HG03558 (cell line): ENCODE measurements at regions not wholly inside any gene's neighbourhood (a gene's known extent, or its start where the extent isn't known, plus 50 kb on each side); places are given as distances from the start of the nearest gene placed in this dataset.

Experiments used
- ATAC-seq: cut with Tn5 transposase; IDR thresholded peaks from one replicate; pipeline ENCODE4 v1.9.1; 2021; ENCODE audit warnings: moderate number of reproducible peaks; ENCODE audit not compliant: unreplicated experiment; ENCODE audit errors: extremely low read depth

DNA sequence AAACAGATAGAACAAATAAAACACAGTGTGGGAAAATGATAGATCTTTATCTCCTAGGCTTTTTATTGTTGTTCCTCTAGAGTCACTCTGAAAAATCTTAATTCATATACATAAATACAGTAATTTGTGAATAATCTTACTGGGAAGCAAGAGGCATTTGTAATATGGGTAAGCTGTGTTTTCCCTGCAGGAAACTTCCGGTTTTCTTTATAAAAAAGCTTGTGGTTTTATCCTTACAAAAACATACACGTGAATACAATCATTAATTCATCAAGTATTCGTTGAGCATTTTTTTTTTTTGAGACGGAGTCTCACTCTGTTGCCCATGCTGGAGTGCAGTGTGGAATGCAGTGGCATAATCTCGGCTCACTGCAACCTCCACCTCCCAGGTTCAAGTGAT is 1312.8 kb upstream of the ZEB2 start:
- no peak for ATAC-seq

DNA sequence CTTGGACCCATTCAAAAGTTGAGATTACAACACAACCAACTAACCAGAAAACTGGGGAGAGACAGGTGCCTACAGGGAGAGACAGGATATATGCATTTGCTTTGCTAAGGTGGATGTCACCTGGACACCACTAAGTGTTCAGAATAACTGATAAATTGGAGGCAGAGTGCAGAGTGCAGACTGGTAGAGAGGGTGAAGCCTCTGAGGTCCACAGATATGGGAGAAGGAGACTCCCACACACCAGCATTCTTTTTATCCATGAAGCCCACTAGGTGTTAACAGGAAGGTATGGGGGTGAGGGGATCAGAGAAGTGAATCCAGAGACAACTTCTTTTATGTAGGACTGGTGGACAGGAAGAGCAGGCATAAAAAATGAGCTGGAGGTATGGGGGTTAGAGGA is 1310.0 kb upstream of the ZEB2 start:
- ATAC-seq, result no peak

DNA sequence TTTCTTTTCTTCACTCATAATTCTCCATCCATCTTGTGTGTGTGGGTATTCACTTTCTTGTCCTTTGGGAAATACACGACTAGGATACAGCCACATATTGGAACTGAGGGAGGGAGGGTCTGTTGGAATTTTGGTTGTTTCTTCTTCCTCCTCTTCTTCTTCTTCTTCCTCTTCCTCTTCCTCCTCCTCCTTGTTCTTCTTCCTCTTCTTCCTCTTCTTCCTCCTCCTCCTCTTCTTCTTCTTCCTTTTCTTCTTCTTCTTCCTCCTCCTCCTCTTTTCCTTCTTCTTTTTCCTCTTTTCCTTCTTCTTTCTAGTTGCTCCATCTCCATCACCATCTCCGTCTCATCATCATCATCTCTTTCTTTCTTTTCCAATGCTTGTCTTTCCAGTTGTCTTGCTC is 1307.3 kb upstream of the ZEB2 start:
- no peak for ATAC-seq

DNA sequence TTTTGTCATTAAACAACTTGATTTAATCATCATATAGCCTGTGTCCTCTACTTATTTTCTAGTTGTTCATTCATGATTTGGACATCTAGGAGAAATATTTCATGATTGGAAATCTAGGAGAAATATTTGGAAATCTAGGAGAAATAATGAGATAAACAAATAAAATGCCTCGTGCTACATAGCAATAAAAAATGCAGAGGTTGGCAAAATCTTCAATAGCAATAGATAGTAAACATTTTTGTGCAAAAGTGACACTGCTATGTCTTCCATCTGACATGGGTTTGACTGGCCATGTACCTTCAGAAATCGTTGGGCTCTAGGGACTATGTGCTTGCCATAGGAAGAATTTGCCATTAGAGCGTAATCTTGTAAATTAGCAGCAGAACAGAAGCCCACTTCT is 1304.5 kb upstream of the ZEB2 start:
- no peak for ATAC-seq

DNA sequence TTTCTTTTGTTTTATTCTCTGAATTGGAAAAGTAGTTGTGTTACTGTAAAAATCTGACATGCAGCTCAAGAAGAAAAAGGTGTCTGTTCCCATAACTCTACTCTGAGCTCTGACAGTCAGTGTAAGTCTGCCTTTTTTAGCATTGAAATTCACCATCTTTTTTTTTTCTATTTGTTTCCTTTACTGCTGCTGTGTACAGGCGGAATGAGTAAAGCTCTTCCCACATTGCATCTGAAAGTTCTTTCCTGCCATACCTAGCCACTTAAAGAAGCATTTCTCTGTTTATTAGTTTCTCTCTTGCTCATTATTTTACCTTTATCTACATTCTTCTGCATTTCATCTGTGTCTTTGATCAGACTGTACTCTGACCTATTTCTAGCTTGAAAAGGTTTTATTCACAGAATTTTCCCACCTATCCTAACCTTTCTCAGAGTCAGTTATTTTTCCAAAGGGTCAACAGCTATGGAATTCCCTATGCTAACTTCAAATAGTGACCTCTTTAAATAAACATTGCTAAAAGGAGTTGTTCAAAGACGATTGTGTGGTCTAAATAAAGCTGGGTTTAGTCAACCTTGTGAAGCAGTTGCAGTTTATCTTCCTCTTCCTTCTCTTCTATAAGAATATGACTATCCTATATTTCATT is 1303.1 kb upstream of the ZEB2 start:
- ATAC-seq, result no peak

DNA sequence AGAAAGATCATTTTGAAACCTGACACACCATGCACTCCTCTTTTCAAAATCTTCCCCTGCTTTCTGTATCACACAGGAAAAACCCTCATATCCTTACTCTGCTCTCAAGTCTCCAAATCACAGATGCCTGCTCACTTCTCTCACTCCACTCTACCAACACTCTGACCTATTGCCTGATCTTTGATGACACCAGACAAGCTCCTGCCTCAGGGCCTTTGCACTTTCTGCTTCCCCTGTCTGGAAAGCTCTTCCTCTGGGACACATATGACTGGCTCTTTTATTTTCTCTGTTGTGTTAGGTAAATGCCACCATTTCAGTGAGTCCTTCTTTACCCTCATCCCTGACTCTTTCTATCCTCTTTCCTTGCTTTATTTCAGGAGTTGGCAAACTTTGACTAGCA is 1300.7 kb upstream of the ZEB2 start:
- ATAC-seq, result no peak

DNA sequence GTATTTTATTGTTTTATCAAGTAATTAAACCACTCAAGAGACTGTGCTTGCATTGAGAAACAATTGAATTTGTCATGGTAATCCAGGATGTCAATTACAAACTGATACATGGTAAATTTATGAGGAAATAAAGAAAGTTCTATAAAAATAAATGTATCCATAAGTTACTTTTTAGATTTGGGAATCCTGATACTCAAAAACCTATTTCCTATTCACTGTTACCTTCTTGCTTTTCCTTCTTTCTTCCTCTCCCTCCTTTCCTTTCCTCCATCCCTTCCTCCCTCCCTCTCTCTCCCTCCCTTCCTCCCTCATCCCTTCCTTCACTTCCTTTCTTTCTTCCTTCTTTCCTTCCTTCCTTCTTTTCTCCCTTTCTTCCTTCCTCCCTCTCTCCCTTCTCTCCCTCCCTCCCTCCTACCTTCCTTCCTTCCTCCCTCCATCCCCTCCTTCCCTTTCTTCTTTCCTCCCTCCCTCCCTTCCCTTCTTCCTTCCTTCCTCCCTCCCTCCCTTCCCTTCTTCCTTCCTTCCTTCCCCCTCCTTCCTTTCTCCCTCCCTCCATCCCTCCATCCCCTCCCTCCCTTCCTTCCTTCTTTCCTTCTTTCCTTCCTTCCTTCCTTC is 1299.1 kb upstream of the ZEB2 start:
- ATAC-seq, result no peak

DNA sequence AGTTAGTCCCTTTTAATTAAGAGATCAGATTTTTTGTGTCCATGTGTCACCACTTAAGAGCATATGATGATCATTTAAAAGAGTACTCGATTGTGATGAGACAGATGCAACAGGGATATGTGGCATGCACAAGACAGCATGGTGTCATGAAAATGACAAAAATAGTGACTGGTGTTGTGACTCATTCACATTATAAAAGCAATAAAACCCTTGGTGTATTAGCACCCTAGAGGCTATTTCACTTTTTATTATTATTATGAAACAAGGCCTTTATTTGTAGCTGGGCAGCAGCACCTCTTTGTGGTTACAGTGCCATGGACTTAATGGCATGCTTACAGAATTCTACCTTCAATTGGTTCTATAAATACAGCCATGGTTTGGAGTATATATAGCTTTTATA is 1296.0 kb upstream of the ZEB2 start:
- ATAC-seq, result no peak

DNA sequence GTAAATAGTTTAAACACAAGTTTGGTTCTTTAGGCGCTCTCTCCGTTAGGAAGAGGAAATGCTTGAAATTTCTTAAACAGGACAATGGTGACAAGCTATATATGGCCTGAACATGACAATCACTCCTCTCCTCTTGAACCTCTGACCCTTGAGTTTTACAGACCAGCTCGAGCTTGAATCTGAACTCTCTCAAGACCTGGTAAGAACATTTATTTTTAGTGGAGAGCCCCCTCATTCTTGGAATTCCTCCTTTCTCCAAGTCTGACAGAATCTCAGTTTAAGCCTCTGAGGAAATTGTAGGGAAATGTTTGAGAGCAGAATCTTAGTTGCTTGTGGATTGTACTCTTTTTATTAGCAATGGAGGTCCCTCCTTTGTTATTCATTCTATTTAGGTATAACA is 1293.6 kb upstream of the ZEB2 start:
- no peak for ATAC-seq

DNA sequence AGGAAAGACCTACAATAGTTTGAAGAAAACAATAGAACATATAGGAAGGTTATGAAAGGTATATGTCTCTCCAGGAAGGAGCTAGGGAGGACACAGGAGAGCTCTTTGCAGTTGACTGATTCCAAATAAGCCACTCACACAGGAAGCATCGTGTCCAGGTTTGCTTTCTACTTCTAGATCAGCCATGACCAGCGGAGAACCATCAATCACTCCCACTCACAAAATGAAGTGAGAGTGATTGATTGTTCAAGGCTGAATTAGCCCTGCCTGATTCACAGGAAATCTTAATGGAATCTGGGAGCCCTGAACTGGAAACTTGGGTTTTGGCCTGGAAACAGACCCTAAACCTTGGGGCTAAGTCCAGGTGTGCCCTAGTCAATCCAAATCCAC is 1292.2 kb upstream of the ZEB2 start:
- ATAC-seq, result no peak

DNA sequence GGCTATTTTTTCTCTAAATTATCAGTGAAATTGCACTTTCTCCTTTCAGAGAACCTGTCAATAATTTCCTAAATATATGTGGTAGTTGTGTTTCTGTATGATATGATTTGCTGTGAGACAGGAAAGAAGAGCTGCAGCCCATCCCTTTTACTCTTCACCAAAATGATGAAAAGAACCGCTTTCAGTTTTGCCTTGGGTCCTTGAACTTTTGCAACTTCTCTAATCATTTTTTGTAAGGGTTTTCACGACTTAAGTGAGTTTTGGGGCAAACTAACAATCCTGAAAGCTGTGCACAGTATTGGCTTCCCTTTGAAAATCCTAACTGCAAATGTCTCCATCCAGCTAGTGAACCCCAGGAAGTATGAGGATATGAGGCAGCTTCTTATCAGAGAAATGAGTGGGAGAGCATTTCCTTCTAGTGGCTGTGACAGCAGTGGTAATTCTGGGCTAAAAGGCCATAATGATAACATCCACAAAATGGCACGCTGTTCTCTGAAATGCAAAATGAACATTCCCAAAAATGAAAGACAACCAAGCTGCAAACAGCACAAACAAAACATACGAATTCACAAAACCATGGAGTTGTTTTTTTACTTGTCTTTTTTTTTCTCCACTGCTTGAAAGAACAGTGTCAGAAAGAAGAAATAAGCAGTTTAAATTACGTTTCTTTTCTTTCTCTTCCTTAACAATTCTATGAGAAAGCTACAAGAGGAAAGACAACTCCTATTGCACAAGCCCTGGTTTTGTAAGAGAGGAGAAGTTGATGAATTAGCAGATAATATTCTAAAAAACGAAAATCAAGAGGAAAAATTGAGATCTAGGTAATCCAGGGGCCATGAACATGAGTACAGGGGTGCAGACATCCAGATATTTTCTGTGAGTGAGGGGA is 1291.6 kb upstream of the ZEB2 start:
- ATAC-seq, result no peak

DNA sequence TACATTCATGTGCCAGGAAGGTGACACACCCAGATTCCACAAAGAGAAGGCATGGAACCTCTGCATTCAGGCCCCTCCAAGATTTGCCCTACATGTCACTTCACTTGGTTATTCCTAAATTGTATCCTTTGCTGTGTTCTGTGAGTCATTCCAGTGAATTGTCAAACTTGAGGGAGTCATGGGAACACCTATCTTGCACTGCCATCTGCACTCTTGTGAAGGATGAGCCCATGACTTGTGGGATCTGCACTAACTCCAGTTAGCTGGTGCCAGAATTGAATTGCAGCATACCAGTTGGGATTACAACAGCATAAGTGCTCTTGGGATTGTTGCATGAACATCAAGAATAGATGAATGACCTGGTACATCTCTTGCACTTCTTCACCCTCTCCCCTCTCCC is 1288.0 kb upstream of the ZEB2 start:
- ATAC-seq, result no peak

DNA sequence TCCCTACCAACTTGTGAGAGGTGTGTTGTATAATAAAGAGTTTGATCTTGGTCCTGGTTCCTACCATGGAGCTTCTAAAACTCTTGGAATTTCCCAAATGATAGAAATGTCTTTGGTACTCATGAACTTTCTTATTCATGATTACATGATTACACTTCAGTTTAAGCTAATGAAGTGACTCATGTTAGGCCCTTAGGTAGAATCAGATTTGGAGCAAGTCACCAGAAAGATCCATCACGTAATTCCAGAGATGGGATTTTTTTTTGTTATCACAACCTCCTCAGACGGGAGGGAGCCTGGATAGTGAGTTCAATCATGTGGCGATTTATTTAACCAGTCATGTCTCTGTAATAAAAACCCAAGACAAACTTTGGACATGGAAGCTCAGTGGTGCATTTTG is 1287.6 kb upstream of the ZEB2 start:
- no peak for ATAC-seq

DNA sequence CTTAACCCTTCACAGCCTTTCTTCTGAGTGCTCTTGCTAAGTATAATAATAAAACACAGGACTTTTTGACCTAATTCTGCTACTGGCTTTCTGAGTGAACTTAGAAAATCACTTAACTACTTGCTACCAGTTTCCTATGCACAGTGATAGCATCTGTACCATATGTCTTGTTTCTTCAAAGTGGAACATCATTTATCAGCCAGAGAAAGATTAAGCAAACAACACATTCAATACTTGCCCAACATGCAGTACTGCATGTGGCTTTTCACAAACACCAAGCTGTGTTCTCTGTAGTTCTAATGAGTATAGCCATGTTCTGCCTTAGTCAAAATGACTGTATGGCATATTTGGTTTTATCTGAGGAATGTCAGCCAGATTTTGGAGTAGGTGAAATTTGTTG is 1286.6 kb upstream of the ZEB2 start:
- no peak for ATAC-seq

DNA sequence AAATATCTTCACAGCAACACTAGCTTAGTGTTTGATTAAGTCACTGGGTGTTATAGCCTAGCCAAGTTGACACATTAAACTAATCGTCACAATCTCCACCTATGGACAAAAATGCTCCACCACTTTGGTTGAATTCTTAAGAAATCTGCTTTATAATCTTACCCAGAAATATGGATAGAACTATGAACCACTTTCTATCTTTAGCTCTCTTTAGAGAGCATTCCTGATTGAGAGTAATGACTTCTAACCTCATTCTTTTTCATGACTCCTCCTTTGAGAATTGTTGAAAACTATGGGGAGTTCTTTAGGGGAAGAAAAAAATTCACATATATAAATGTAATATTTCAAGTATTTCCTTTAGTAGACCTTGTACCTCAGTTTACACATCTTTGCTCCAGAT is 1282.2 kb upstream of the ZEB2 start:
- ATAC-seq, result no peak

DNA sequence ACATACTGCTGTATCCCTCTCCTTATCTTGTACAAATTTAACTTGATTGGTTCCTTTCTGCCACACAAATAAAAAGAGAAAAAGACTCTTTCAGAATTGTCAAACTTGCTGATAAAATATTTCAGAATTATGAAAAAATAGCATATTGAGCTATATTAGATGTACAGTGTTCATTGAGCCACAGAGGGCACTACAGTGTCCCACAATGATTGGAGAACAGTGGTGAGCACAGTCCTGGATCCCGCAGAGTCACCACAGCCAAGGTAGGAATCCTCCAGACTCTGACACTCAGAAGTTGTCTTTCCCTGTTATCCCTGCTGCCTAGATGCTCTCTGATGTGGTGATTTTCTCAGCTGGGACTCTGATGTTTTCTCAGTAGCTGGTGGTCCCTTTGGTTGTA is 1281.3 kb upstream of the ZEB2 start:
- ATAC-seq, result no peak

DNA sequence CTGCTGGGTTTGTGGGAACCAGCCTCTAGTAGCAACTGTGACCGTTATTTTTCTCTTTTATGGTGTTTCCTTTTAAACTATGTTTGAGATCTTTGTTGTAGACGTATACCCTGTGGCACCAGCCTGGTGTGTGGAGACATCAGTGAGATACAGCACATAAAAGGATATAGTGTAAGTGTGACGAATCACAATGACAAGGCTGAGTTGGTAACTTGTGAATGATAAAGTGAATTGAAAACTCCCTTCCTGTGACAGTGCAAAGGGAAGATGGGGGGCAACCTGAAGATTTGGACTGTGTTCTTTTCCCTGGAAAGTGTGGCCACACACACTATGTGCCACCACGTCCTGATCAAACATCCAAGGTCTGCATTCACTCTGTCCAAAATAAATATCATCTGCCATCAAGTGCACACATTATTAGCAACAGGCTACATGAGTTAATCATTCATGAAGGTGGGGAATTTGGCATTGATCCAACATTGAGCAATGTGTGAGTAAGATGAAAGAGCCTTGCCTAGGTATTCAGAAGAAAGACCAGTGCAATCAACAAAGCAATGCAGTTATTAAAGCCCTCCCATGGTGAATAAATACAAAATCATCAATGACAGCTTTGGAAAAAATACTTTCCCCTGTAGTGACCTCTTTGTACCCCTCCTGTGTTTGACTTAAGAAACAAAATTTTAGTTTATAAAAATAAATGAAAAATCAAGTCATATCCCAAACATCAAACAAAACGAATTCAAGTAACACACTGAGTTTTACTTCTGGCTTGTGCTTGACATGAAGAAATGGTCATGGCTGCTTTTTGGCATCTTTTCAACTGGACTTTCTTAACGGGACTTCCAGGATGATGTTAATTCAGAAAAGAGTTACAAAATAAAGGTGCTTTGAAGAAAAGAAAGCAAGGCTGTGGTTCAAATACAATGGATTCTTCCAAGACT is 1280.5 kb upstream of the ZEB2 start:
- ATAC-seq, result no peak

DNA sequence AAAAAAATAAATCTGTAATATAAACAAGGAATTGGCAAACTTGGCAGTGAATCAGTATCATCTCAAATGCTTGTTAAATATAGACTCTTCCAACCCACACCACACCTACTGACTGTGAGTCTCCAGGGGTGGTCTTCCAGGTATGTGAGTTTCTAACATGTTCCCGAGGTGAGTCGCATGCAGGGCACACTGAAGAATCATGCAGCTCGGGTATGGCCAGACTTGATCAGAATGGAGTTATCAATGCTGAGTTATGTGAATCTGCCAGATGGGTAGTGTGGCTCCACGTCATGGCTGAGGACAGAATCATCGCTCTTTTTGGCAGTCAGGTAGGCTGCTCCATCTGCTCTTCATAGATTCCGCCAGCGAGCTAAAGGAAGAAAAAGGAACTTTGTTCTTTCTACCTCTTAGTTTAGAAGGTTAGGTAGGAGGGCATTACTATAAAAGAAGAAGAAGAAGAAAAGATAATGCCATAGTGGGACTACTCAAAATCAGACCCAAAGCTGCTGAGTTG is 1279.7 kb upstream of the ZEB2 start:
- no peak for ATAC-seq

DNA sequence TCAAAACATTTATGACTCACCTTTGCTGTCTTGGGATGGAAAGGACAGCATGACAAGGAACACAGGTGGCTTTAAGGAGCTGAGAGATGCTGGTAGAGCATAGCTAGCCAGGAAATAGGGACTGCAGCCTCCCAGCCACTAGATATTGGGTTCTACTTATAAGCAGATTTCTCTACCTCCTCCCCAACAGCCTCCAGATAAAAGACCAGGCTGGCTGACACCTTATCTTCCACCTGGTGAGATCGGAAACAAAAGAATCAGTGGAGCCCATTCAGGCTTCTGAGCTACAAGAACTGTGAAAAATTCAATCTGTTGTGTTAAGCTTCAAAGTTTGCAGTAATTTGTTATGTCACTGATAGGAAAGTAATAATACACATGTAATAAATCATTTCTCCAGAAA is 1278.5 kb upstream of the ZEB2 start:
- no peak for ATAC-seq

DNA sequence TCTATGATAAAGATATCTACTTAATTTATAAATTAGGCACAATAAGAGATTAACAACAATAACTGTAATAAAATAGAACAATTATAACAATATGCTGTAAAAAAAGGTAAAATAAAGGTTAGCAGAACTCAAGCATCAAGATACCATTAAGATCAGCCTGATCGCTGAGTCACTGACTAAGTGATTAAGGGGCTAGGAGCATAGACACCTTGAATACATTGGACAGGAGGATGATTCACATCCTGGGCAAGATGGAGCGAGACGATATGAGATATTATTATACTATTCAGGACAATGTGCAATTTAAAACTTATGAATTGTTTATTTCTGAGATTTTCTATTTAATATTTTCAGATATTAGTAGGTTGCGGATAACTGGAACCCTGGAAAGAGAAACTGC is 1277.8 kb upstream of the ZEB2 start:
- no peak for ATAC-seq
